B cell (primary cell): ENCODE measurements at regions not wholly inside any gene's neighbourhood (a gene's known extent, or its start where the extent isn't known, plus 50 kb on each side); places are given as distances from the start of the nearest gene placed in this dataset.

Experiments
- ATAC-seq: fragments of 200-7000 bp; cut with Tn5 transposase; one replicate; pipeline ENCODE4 v1.10.0; 2021; ENCODE audit warnings: low read depth, mild to moderate bottlenecking, moderate number of reproducible peaks, moderate library complexity
- CTCF ChIA-PET: fragments of 350-600 bp; sonication (Branson Sonifier 250); formaldehyde crosslinking; loops from one replicate; lab custom pipeline; 2021; ENCODE audit warnings: antibody characterized with exemption, inconsistent platforms; lab: Charles Lee
- POLR2A ChIA-PET: fragments of 350-600 bp; sonication (Branson Sonifier 250); formaldehyde crosslinking; loops from one replicate; lab custom pipeline; 2021; ENCODE audit warnings: antibody characterized with exemption; lab: Charles Lee
- DNase-seq: peaks from one replicate; pipeline ENCODE4 v3.0.0; 2013
- H2AFZ ChIP-seq: 2 replicates; pipeline ENCODE4 v1.6.1; 2012; ENCODE audit warnings: mild to moderate bottlenecking, low read depth, low read length; ENCODE audit not compliant: insufficient read depth, poor library complexity, severe bottlenecking
- H3K27ac ChIP-seq, 2 donors: 1 replicate in 1 of 2; 2 replicates in 1 of 2; pipeline ENCODE4 v1.5.1; 2012 to 2013; ENCODE audit warnings: low read length in 2 of 2, mild to moderate bottlenecking in 2 of 2, moderate library complexity in 1 of 2
- H3K27me3 ChIP-seq, 4 experiments: fragments of 200-600 bp in 1 of 4; sonication (generic) in 1 of 4; replicated peaks in 1 of 4; 1 replicate in 2 of 4; 2 replicates in 2 of 4; pipeline versions ENCODE4 v1.6.1 to v1.7.0; 2013 to 2016; ENCODE audit warnings: low read length in 3 of 4, mild to moderate bottlenecking in 2 of 4, mixed read lengths in 1 of 4, moderate library complexity in 1 of 4; ENCODE audit not compliant: insufficient read depth in 4 of 4, control insufficient read depth in 3 of 4; ENCODE audit errors: control extremely low read depth in 1 of 4
- H3K36me3 ChIP-seq, 2 experiments: replicated peaks in 1 of 2; 1 replicate in 1 of 2; 2 replicates in 1 of 2; pipeline versions ENCODE4 v1.6.1 to v1.7.1; 2013; ENCODE audit warnings: low read length in 1 of 2; ENCODE audit not compliant: insufficient read depth in 2 of 2, control insufficient read depth in 1 of 2; ENCODE audit errors: control extremely low read depth in 1 of 2, extremely low read depth in 1 of 2
- H3K4me1 ChIP-seq, 2 donors: fragments of 200-600 bp in 1 of 2; sonication (generic) in 1 of 2; 1 replicate in 1 of 2; 2 replicates in 1 of 2; pipeline versions ENCODE4 v1.5.1 to v1.6.1; 2013 to 2017; ENCODE audit warnings: low read length in 2 of 2; ENCODE audit not compliant: control insufficient read depth in 2 of 2, insufficient read depth in 2 of 2
- H3K4me2 ChIP-seq: replicated peaks from 2 replicates; pipeline ENCODE3; 2012; ENCODE audit warnings: mild to moderate bottlenecking, low read depth, low read length; ENCODE audit not compliant: poor library complexity, severe bottlenecking
- H3K4me3 ChIP-seq, 5 experiments: fragments of 200-600 bp in 1 of 5; sonication (generic) in 1 of 5; 1 replicate in 3 of 5; 2 replicates in 2 of 5; pipeline versions ENCODE4 v1.5.1 to v1.7.0; 2011 to 2016; ENCODE audit warnings: low read length in 4 of 5, mild to moderate bottlenecking in 4 of 5, low read depth in 2 of 5, control low read depth in 1 of 5, moderate library complexity in 1 of 5; ENCODE audit not compliant: insufficient read depth in 1 of 5; ENCODE audit errors: control extremely low read depth in 1 of 5, extremely low read depth in 1 of 5
- H3K79me2 ChIP-seq: fragments of 200-600 bp; sonication (generic); one replicate; pipeline ENCODE4 v1.6.0; 2016; ENCODE audit warnings: low read length; ENCODE audit not compliant: control insufficient read depth, insufficient read depth
- H3K9ac ChIP-seq: fragments of 200-600 bp; sonication (generic); 2 replicates; pipeline ENCODE4 v1.6.1; 2017; ENCODE audit warnings: mild to moderate bottlenecking, low read length, moderate library complexity
- H3K9me3 ChIP-seq, 3 donors: one replicate each; pipeline versions ENCODE4 v1.6.1 to v1.7.1; 2013; ENCODE audit warnings: low read length in 2 of 3; ENCODE audit not compliant: control insufficient read depth in 2 of 3, insufficient read depth in 1 of 3; ENCODE audit errors: control extremely low read depth in 1 of 3
- H4K20me1 ChIP-seq: 2 replicates; pipeline ENCODE4 v1.6.0; 2012; ENCODE audit warnings: mild to moderate bottlenecking, low read length; ENCODE audit not compliant: insufficient read depth, control insufficient read depth, poor library complexity, severe bottlenecking
- H3K27ac Mint-ChIP-seq: one replicate; pipeline ENCODE4 v1.8.0; 2021; ENCODE audit warnings: mixed read lengths
- H3K27me3 Mint-ChIP-seq: one replicate; pipeline ENCODE4 v1.8.0; 2021; ENCODE audit warnings: mixed read lengths
- H3K4me1 Mint-ChIP-seq: one replicate; pipeline ENCODE4 v1.8.0; 2021; ENCODE audit warnings: mixed read lengths
- H3K4me3 Mint-ChIP-seq: one replicate; pipeline ENCODE4 v1.8.0; 2021; ENCODE audit warnings: mixed read lengths
- H3K9me3 Mint-ChIP-seq: one replicate; pipeline ENCODE4 v1.8.0; 2022; ENCODE audit warnings: mixed read lengths; ENCODE audit not compliant: insufficient read depth
- EZH2 ChIP-seq: IDR thresholded peaks from 2 replicates; pipeline ENCODE4 v1.6.1; 2012; ENCODE audit warnings: borderline replicate concordance, low read depth, mild to moderate bottlenecking, moderate library complexity, low read length; ENCODE audit not compliant: insufficient read depth, poor library complexity, severe bottlenecking
- WGBS: methylation state at CpG from one replicate; pipeline ENCODE4 v1.1.5; 2013; ENCODE audit warnings: missing lambda C conversion rate; ENCODE audit not compliant: insufficient coverage; 5-methylcytosine and 5-hydroxymethylcytosine counted together
- intact Hi-C: fragments of 100-400 bp; cut with micrococcal nuclease; formaldehyde crosslinking; loops from one replicate; pipeline ENCODE4 v1.10.0; 2022
- TF ChIP-seq, protein P1 (sequence below): fragments of 200-600 bp; IDR thresholded peaks from one replicate; pipeline ENCODE4 v1.8.0; 2022; ENCODE audit warnings: antibody characterized with exemption, mild to moderate bottlenecking

DNA sequence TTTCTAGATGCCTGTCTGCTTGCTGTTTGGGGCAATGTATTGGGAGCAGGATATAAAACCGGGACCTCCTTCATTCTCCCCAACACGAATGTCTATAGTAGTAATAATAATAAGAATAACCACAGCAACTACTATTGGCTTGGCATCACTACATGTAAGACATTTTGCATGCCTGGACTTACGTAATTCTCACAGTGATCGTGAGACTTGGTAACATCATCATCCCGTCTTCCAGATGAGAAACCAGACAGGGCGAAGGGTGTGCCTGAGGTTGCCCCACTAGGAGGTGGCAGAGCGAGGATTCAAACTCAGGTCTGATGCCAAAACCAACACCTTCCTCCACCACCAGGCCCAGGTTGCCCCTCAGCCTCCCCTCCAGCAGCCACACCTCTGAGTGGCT lies 185.1 kb downstream of the RGS3 start:
- TF ChIP-seq, protein P1, sequence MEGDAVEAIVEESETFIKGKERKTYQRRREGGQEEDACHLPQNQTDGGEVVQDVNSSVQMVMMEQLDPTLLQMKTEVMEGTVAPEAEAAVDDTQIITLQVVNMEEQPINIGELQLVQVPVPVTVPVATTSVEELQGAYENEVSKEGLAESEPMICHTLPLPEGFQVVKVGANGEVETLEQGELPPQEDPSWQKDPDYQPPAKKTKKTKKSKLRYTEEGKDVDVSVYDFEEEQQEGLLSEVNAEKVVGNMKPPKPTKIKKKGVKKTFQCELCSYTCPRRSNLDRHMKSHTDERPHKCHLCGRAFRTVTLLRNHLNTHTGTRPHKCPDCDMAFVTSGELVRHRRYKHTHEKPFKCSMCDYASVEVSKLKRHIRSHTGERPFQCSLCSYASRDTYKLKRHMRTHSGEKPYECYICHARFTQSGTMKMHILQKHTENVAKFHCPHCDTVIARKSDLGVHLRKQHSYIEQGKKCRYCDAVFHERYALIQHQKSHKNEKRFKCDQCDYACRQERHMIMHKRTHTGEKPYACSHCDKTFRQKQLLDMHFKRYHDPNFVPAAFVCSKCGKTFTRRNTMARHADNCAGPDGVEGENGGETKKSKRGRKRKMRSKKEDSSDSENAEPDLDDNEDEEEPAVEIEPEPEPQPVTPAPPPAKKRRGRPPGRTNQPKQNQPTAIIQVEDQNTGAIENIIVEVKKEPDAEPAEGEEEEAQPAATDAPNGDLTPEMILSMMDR, result no peak
- TF ChIP-seq EZH2, result no peak
- 100% methylated on average over 5 of the region's 7 CpGs for WGBS
- no peak overlapping the region for H2AFZ ChIP-seq
- ATAC-seq (no peak), DNase-seq (no peak)
- intact Hi-C loops, result no loop called here
- H3K27me3 ChIP-seq, result peaks cover 0 to 6% (median 2%) of the 10 kb centered on the region in 4 experiments
- H3K27ac ChIP-seq, result no peak overlapping the region
- H3K4me3 Mint-ChIP-seq, result no peak overlapping the region
- no peak overlapping the region for H3K9ac ChIP-seq
- no peaks in the 10 kb centered on the region for H3K9me3 Mint-ChIP-seq
- H3K27ac Mint-ChIP-seq, result no peak overlapping the region
- H4K20me1 ChIP-seq, result no peaks in the 10 kb centered on the region
- CTCF ChIA-PET, result interaction anchor here (11.3 to 11.8 kb wide), 2 partner anchors 58 to 200 kb away, joined by 311 to 411 read pairs; no protein-coding TSS in a partner anchor
- H3K79me2 ChIP-seq, result no peaks in the 10 kb centered on the region
- H3K9me3 ChIP-seq, result no peaks in the 10 kb centered on the region
- POLR2A ChIA-PET, result no interaction called here
- H3K4me3 ChIP-seq, result no peak overlapping the region
- H3K4me1 Mint-ChIP-seq, result no peaks in the 10 kb centered on the region
- peaks cover 11% of the 10 kb centered on the region for H3K27me3 Mint-ChIP-seq
- H3K4me2 ChIP-seq, result no peak overlapping the region
- no peaks in the 10 kb centered on the region for H3K4me1 ChIP-seq
- H3K36me3 ChIP-seq, result no peaks in the 10 kb centered on the region

DNA sequence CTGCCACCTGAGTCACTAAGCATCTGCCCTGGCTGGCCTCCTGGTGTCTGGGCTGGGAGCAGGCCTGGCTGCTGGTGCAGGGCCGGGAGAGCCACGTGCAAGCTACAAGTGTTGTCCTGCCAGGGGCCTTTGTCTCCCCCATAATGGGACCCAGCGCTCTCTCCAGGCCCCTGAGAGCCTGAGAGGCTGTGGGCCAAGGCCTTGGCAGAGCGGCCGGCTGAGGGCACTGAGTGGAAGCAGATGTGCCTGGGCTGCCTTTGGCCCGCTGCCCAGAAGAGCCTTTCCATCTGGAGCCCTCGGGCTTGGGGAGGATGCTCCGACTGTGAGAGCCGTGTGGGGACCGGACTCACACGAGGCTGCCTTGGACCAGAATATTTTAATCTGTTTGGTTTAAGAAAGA lies 185.5 kb downstream of the RGS3 start:
- DNase-seq (no peak), ATAC-seq (no peak)
- H3K9ac ChIP-seq, result no peak overlapping the region
- CTCF ChIA-PET, result interaction anchor here (1.5 to 11.8 kb wide), 3 partner anchors 9 to 201 kb away, joined by 6 to 411 read pairs (median 311); no protein-coding TSS in a partner anchor
- no peak overlapping the region for H2AFZ ChIP-seq
- no peaks in the 10 kb centered on the region for H3K4me1 ChIP-seq
- no peaks in the 10 kb centered on the region for H3K4me1 Mint-ChIP-seq
- POLR2A ChIA-PET, result no interaction called here
- WGBS, result 85% methylated on average over 11 of the region's 11 CpGs
- H3K9me3 ChIP-seq, result no peaks in the 10 kb centered on the region
- H3K27ac Mint-ChIP-seq, result no peak overlapping the region
- no peak overlapping the region for H3K27ac ChIP-seq
- H3K27me3 Mint-ChIP-seq, result peaks cover 11% of the 10 kb centered on the region
- no peak overlapping the region for H3K4me3 ChIP-seq
- H4K20me1 ChIP-seq, result no peaks in the 10 kb centered on the region
- no peaks in the 10 kb centered on the region for H3K79me2 ChIP-seq
- H3K27me3 ChIP-seq, result peaks cover 0 to 6% (median 2%) of the 10 kb centered on the region in 4 experiments
- no peak for TF ChIP-seq EZH2
- no peaks in the 10 kb centered on the region for H3K36me3 ChIP-seq
- H3K9me3 Mint-ChIP-seq, result no peaks in the 10 kb centered on the region
- intact Hi-C loops, result no loop called here
- no peak overlapping the region for H3K4me2 ChIP-seq
- no peak overlapping the region for H3K4me3 Mint-ChIP-seq
